SK-N-SH treated with all-trans-retinoic acid at 6 μM for 48 hours (cell line): ENCODE measurements at regions not wholly inside any gene's neighbourhood (a gene's known extent, or its start where the extent isn't known, plus 50 kb on each side); places are given as distances from the start of the nearest gene placed in this dataset.

Experiments
- CREB5 ChIP-seq: fragments of 250-450 bp; sonication (Bioruptor Pico); IDR thresholded peaks from 2 replicates; pipeline ENCODE4 v1.5.1; 2020; ENCODE audit warnings: low read depth, mild to moderate bottlenecking, moderate library complexity
- GLIS3 ChIP-seq: fragments of 250-450 bp; sonication (Bioruptor Pico); IDR thresholded peaks from 2 replicates; pipeline ENCODE4 v1.5.0; 2020; ENCODE audit warnings: mild to moderate bottlenecking, moderate library complexity
- PATZ1 ChIP-seq: fragments of 250-450 bp; sonication (Bioruptor Pico); IDR thresholded peaks from 2 replicates; pipeline ENCODE4 v1.8.0; 2020; ENCODE audit warnings: mild to moderate bottlenecking, moderate library complexity, borderline replicate concordance
- POU6F1 ChIP-seq: fragments of 250-450 bp; sonication (Bioruptor Pico); IDR thresholded peaks from 2 replicates; pipeline ENCODE4 v1.8.0; 2021; ENCODE audit warnings: low read depth, mild to moderate bottlenecking, moderate library complexity, borderline replicate concordance
- PPARA ChIP-seq: fragments of 250-450 bp; sonication (Bioruptor Pico); IDR thresholded peaks from 2 replicates; pipeline ENCODE4 v1.5.0; 2020; ENCODE audit warnings: mild to moderate bottlenecking, borderline replicate concordance
- SNAI2 ChIP-seq: fragments of 250-450 bp; sonication (Bioruptor Pico); IDR thresholded peaks from 2 replicates; pipeline ENCODE4 v1.5.0; 2020; ENCODE audit warnings: mild to moderate bottlenecking, moderate library complexity
- TCF4 ChIP-seq: fragments of 250-450 bp; sonication (Bioruptor Pico); IDR thresholded peaks from 2 replicates; pipeline ENCODE4 v1.8.0; 2021; ENCODE audit warnings: mild to moderate bottlenecking, moderate library complexity, borderline replicate concordance
- ZFP3 ChIP-seq: fragments of 250-450 bp; sonication (Bioruptor Pico); IDR thresholded peaks from 2 replicates; pipeline ENCODE4 v1.5.0; 2020; ENCODE audit warnings: mild to moderate bottlenecking, moderate library complexity
- ZNF70 ChIP-seq: fragments of 450-650 bp; formaldehyde crosslinking; IDR thresholded peaks from 2 replicates; pipeline ENCODE4 v1.5.0; 2020; ENCODE audit warnings: mild to moderate bottlenecking, moderate library complexity
- ZNF8 ChIP-seq: fragments of 450-650 bp; formaldehyde crosslinking; IDR thresholded peaks from 2 replicates; pipeline ENCODE4 v1.5.0; 2020; ENCODE audit warnings: mild to moderate bottlenecking, moderate library complexity

- no peak for TF ChIP-seq GLIS3 (CRISPR knock-in tag)
- no peak for TF ChIP-seq TCF4
- no peak for TF ChIP-seq ZFP3 (CRISPR knock-in tag)
- TF ChIP-seq ZNF8 (CRISPR knock-in tag) = no peak
- TF ChIP-seq PATZ1 (CRISPR knock-in tag) = no peak
- TF ChIP-seq SNAI2 (CRISPR knock-in tag) = no peak
- no peak for TF ChIP-seq CREB5 (CRISPR knock-in tag)
- no peak for TF ChIP-seq ZNF70
- no peak for TF ChIP-seq POU6F1 (CRISPR knock-in tag)
- no peak for TF ChIP-seq PPARA
These were observed 112.9 kb downstream of the CEP44 start for GRCh38 chr4:174396599-174397110.
